Muscle of leg (tissue), 3 donors: ENCODE measurements at regions not wholly inside any gene's neighbourhood (a gene's known extent, or its start where the extent isn't known, plus 50 kb on each side); places are given as distances from the start of the nearest gene placed in this dataset.
A peak's percentile ranks its signal among the peaks of the same experiment; 100 is the strongest.
"Not testable (repeated sequence)": the region's sequence is repeated elsewhere in the genome, so short reads cannot be mapped to it uniquely, and the experiment has no call there.

Experiments
- DNase-seq: peaks from one replicate; pipeline ENCODE4 v3.0.0; 2013
- H3K27ac ChIP-seq: one replicate; pipeline ENCODE4 v1.5.1; 2013; ENCODE audit warnings: mild to moderate bottlenecking, low read length, control low read depth
- H3K27me3 ChIP-seq: one replicate; pipeline ENCODE4 v1.6.1; 2013; ENCODE audit warnings: low read length; ENCODE audit not compliant: control insufficient read depth, insufficient read depth
- H3K36me3 ChIP-seq: one replicate; pipeline ENCODE4 v1.6.1; 2013; ENCODE audit warnings: low read length; ENCODE audit not compliant: control insufficient read depth, insufficient read depth
- H3K4me1 ChIP-seq: one replicate; pipeline ENCODE4 v1.6.1; 2013; ENCODE audit warnings: low read length; ENCODE audit not compliant: control insufficient read depth, insufficient read depth
- H3K4me3 ChIP-seq: one replicate; pipeline ENCODE4 v1.5.1; 2013; ENCODE audit warnings: low read length, control low read depth
- H3K9me3 ChIP-seq: replicated peaks from 2 replicates; pipeline ENCODE4 v1.6.1; 2013; ENCODE audit warnings: low read depth, low read length; ENCODE audit not compliant: control insufficient read depth
- WGBS: methylation state at CpG from one replicate; pipeline ENCODE4 v1.1.5; 2013; ENCODE audit warnings: missing lambda C conversion rate; ENCODE audit not compliant: insufficient coverage; 5-methylcytosine and 5-hydroxymethylcytosine counted together

DNA sequence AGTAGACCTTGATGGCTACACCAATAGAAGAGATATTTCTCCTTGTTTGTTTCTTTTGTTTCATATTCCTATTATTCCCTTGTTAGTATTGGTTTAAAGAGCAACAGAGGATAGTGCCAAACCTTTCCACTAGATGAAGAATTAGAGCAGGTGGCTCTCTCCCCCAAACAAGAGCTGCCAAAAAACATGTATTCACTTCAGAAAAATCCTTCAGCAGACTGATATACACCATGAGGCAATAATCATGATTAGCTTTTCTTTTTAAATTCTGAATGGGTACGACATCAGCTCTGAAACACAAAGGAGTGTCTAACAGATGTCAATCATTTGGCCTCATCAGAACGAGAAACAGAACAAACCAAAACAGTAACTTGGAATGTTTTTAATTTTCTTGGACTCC, 67.3 kb upstream of the MAP10 start:
- WGBS, result no CpG with 5 or more reads among the region's 2 CpGs
- H3K27me3 ChIP-seq, result no peaks in the 10 kb centered on the region
- H3K4me3 ChIP-seq, result no peak overlapping the region
- no peaks in the 10 kb centered on the region for H3K4me1 ChIP-seq
- no peaks in the 10 kb centered on the region for H3K9me3 ChIP-seq
- no peaks in the 10 kb centered on the region for H3K36me3 ChIP-seq
- DNase-seq, result peak; percentile 34
- H3K27ac ChIP-seq, result no peak overlapping the region

- H3K9me3 ChIP-seq, result peaks cover 9% of the 10 kb centered on the region
- 100% methylated on average over 1 of the region's 1 CpG for WGBS
- no peaks in the 10 kb centered on the region for H3K27me3 ChIP-seq
- no peak overlapping the region for H3K27ac ChIP-seq
- no peaks in the 10 kb centered on the region for H3K4me1 ChIP-seq
- no peaks in the 10 kb centered on the region for H3K36me3 ChIP-seq
- no peak overlapping the region for H3K4me3 ChIP-seq
- no peak for DNase-seq
These were observed 61.2 kb upstream of the MAP10 start for GRCh38 chr1:232743999-232744398.

DNA sequence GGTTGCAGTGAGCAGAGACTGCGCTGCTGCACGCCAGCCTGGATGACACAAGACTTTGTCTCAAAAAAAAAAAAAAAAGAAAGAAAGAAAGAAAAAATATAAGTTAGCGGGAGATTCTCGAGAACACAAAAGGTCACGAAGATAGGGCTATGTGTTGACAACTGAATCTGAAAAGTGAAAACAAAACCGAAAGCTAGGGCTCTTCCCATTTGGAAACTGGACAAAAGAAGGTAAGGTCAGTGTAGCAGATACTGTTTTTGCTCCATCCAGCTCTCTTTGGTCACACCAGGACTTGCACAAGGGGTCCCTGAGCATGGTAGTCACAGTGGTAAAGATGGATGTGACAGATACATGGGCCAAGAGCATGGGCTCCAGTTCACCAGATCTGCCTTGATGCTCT, 60.4 kb upstream of the MAP10 start:
- WGBS, result 99% methylated on average over 5 of the region's 6 CpGs
- Histone ChIP-seq H3K4me3 (no peak overlapping the region), H3K27ac (no peak overlapping the region), H3K27me3 (no peaks in the 10 kb centered on the region), H3K4me1 (no peaks in the 10 kb centered on the region), H3K36me3 (no peaks in the 10 kb centered on the region), H3K9me3 (peaks cover 13% of the 10 kb centered on the region)
- no peak for DNase-seq

GRCh38 chr1:232745698-232746097, 59.5 kb upstream of the MAP10 start:
- H3K4me3 ChIP-seq, DNase-seq, H3K4me1 ChIP-seq, H3K27ac ChIP-seq, H3K27me3 ChIP-seq, H3K36me3 ChIP-seq: not testable (repeated sequence)
- no CpG with 5 or more reads among the region's 2 CpGs for WGBS
- H3K9me3 ChIP-seq, result peaks cover 13% of the 10 kb centered on the region

GRCh38 chr1:232748910-232749368, 56.3 kb upstream of the MAP10 start:
- Histone ChIP-seq H3K4me1 (no peaks in the 10 kb centered on the region), H3K27me3 (no peaks in the 10 kb centered on the region), H3K4me3 (no peak overlapping the region), H3K9me3 (peaks cover 13% of the 10 kb centered on the region), H3K36me3 (no peaks in the 10 kb centered on the region), H3K27ac (no peak overlapping the region)
- DNase-seq, result no peak
- WGBS, result 71% methylated on average over 4 of the region's 8 CpGs

- H3K4me1 ChIP-seq, result no peaks in the 10 kb centered on the region
- peak; percentile 46 for DNase-seq
- no peak overlapping the region for H3K27ac ChIP-seq
- H3K9me3 ChIP-seq, result peaks cover 13% of the 10 kb centered on the region
- no peaks in the 10 kb centered on the region for H3K36me3 ChIP-seq
- H3K27me3 ChIP-seq, result no peaks in the 10 kb centered on the region
- no peak overlapping the region for H3K4me3 ChIP-seq
- no CpG with 5 or more reads among the region's 7 CpGs for WGBS
These were observed 53.6 kb upstream of the MAP10 start for GRCh38 chr1:232751393-232752140.

- no peak for DNase-seq
- Histone ChIP-seq H3K9me3 (peaks cover 12% of the 10 kb centered on the region), H3K27me3 (no peaks in the 10 kb centered on the region), H3K36me3 (no peaks in the 10 kb centered on the region), H3K27ac (no peak overlapping the region), H3K4me1 (no peaks in the 10 kb centered on the region), H3K4me3 (no peak overlapping the region)
- no CpG with 5 or more reads among the region's 1 CpG for WGBS
These were observed 52.9 kb upstream of the MAP10 start for GRCh38 chr1:232752365-232752764.

DNA sequence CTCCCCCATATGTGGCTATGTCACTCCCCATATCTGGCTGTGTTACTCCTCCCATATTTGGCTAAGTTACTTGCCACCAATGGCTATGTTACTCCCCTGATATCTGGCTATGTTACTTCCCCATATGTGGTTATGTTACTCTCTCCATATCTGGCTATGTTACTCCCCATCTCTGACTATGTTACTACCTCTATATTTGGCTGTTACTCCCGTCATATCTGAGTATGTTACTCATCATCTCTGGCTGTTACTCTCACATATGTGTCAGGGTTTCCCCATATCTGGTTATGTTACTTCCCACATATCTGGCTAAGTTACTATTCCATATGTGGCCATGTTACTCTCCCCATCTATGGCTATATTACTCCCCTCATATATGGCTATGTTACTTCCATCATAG, 50.3 kb upstream of the MAP10 start:
- Histone ChIP-seq H3K4me1 (no peaks in the 10 kb centered on the region), H3K27me3 (no peaks in the 10 kb centered on the region), H3K4me3 (no peak overlapping the region), H3K9me3 (no peaks in the 10 kb centered on the region), H3K36me3 (no peaks in the 10 kb centered on the region), H3K27ac (no peak overlapping the region)
- no peak for DNase-seq
- WGBS, result 67% methylated on average over 1 of the region's 1 CpG
